ENCODE measurements at regions not wholly inside any gene's neighbourhood (a gene's known extent, or its start where the extent isn't known, plus 50 kb on each side); places are given as distances from the start of the nearest gene placed in this dataset.

DNA sequence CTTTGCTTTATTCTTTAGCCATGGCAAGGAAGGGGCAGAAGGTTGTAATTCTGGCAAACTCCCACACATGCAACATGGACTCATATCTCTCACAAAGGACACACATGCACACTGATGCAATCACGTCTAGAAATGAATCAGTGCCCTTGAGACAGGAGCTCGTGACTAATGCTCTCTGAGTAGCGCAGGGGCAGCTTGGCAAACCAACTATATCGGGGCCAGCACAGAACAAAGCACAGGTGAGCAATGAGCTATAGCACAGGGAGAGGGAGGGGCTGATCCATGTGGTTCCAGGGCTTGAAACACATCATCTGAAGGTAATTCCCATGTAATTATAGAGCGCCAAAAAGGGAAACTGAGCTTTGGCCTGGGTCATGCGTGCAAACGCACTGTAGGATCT lies 165.2 kb upstream of the KLF7 start:
- TF ChIP-seq CTCF (IDR thresholded peaks at IDR 0.05) = no peak
- TF ChIP-seq POLR2A (IDR thresholded peaks at IDR 0.05) = no peak

All from lower leg skin (tissue), 3 donors.